Skin epidermis (tissue), 12 donors: ENCODE measurements at regions not wholly inside any gene's neighbourhood (a gene's known extent, or its start where the extent isn't known, plus 50 kb on each side); places are given as distances from the start of the nearest gene placed in this dataset.

Source experiments
- H3K27ac ChIP-seq, 21 experiments: fragments of 200-600 bp; sonication (generic) in 11 of 21; one replicate each; pipeline ENCODE4 v1.5.0; 2020; ENCODE audit warnings: mild to moderate bottlenecking in 3 of 21, inconsistent platforms in 2 of 21, moderate library complexity in 2 of 21
- H3K4me3 ChIP-seq, 7 experiments: fragments of 200-600 bp; sonication (generic) in 2 of 7; one replicate each; pipeline ENCODE4 v1.5.0; 2020; ENCODE audit warnings: inconsistent platforms in 2 of 7, mild to moderate bottlenecking in 2 of 7, moderate library complexity in 1 of 7

- H3K27ac ChIP-seq, result no peak overlapping the region
- no peak overlapping the region for H3K4me3 ChIP-seq
Observed at GRCh38 chr18:44025421-44025820, 655.3 kb upstream of the SETBP1 start.

DNA sequence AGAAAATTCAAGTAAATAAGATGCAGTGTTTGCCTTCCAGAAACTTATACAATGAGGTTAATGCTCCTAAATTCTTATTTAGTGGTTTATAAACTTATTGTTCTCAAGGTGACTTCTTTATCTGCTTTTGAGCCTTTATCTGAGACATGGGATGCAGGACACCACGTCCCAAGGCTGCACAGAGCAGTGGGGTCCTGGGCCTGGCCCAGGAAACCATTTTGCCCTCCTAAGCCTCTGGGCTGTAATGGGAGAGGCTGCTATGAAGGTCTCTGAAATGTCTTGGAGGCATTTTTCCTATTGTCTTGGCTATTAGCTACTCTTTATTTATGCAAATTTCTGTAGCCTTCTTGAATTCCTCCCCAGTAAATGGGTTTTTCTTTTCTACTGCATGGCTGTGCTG lies 652.6 kb upstream of the SETBP1 start:
- no peak overlapping the region for H3K4me3 ChIP-seq
- H3K27ac ChIP-seq, result no peak overlapping the region

DNA sequence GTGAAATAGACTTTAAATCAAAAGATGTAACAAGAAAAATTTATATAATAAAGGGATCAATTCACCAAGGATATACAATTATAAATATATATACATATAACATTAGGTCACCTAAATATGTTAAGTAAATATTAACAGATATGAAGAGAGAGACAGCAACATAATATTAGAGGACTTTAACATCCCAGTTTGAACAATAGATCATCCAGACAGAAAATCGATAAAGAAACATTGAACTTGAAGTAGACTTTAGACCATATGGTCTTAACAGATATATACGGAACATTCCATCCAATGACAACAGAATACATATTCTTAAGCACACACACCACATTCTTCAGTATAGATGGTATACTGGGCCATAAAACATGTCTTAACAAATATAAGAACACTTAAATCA lies 649.6 kb upstream of the SETBP1 start:
- Histone ChIP-seq H3K4me3 (no peak overlapping the region), H3K27ac (no peak overlapping the region)

DNA sequence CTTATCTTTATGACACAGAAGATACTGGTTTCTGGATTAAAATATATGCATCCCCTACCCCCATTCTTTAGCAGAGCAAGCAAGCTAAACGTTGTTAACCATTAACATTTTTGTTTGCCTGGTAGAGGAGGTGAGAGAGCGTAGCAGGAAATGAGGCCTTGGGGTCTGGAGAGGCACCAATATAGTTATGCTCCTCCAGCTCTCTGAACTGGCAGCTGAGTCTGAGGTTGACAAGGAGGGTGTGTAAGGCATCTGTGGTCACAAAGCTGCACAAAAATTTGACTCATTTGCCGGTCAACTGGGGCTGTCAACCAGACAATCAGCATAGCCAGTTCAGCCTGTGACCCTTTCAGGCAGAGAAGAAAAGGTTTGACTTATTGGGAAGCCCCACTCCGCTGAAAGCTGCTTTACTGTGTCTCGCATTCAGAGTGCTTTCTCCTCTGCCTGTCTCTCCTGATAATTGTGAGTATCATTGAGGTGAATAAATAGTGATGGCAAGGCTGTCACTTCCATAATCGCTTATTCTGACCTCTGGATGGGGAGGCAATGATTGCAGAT lies 647.5 kb upstream of the SETBP1 start:
- Histone ChIP-seq H3K4me3 (no peak overlapping the region), H3K27ac (no peak overlapping the region)

DNA sequence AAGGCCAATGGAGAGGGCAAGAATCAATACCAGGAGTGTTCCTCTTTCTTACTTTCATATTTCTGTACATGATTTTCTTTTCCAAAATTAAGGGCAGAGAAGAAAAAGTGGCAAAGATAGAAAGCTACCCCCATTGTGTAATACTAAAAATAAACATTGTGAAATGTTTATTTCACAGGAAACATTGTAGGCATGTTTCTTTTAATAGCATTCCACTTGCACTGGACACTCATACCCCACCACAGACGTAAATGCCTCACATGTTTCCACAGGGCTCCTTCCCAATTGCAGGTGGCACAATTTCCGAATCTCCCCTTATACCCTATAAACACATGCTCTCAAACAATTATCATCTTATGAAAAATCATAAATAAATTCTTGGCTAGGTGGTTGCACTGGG lies 645.1 kb upstream of the SETBP1 start:
- no peak overlapping the region for H3K27ac ChIP-seq
- no peak overlapping the region for H3K4me3 ChIP-seq

DNA sequence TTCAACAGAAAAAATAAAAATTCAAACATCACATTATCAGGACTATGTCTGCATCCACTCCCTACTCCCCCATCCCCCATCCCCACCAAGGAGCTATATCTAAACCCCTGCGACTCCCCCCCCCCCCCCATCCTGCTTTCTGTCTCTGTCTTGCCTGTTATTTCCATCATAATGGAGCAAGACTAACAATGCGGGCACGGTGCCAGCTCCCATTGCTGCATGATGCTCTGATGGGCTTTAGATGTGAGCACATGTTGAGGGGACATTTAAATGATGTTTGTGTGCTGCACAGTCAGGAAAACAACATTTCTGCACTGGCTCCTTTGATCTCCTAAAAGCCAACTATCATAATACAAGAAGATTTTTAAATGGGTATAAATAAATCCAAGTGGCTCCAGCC lies 644.2 kb upstream of the SETBP1 start:
- Histone ChIP-seq H3K27ac (no peak overlapping the region), H3K4me3 (no peak overlapping the region)

- H3K4me3 ChIP-seq, result no peak overlapping the region
Observed at GRCh38 chr18:44039216-44039615, 641.5 kb upstream of the SETBP1 start.

GRCh38 chr18:44039826-44040225 lies 640.9 kb upstream of the SETBP1 start:
- no peak overlapping the region for H3K4me3 ChIP-seq

More at GRCh38 chr18:44039216-44039615, 641.5 kb upstream of the SETBP1 start:
- H3K27ac ChIP-seq, result no peak overlapping the region

GRCh38 chr18:44041553-44041952 lies 639.1 kb upstream of the SETBP1 start:
- Histone ChIP-seq H3K4me3 (no peak overlapping the region), H3K27ac (no peak overlapping the region)

More at GRCh38 chr18:44039826-44040225, 640.9 kb upstream of the SETBP1 start:
- no peak overlapping the region for H3K27ac ChIP-seq

DNA sequence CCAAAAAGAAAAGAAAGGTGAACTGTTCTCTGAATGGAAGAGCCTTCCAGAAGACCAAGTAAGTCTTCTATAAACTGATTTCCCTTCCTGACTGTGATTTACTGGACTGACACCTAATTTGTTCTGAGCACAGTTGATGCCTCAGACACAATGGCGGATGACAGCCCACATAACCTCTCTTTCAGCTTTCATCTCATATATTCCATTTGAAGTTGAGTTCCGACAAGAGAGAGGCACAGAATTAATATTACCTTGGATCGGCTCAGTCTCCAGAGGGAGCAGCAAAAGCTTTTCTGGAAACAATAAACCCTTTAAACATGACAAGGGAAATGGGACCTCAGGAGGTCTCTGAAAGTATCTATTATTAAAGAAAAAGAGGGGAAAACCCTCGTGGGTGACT lies 638.7 kb upstream of the SETBP1 start:
- Histone ChIP-seq H3K4me3 (no peak overlapping the region), H3K27ac (no peak overlapping the region)

DNA sequence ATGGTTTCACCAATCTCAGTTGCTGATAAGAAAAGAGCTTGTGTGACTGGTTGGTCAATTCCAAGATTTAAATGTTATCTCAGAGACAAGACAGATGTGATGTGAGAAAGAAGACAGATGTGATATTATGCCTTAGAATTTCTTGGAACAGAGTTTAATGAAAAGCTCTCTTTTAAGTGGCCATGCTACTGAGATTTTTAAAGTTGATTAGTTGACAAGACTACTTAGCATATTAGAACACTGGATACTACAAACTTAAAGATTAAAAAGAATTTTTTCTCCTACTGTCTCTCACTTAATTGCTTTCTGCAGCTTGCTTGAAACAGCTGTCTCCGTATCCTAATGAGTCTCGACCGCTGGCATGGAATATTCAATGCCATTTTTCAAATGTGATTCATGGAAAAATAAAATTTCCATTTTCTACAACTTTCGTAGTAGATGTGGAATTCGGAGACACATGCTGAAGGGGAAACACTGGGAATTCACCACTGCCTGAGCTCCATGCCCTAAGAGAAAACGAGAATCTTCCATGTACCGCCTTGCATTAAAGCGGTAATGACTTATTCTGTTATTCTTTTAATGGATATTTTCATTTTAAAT lies 634.2 kb upstream of the SETBP1 start:
- no peak overlapping the region for H3K27ac ChIP-seq
- H3K4me3 ChIP-seq, result no peak overlapping the region

DNA sequence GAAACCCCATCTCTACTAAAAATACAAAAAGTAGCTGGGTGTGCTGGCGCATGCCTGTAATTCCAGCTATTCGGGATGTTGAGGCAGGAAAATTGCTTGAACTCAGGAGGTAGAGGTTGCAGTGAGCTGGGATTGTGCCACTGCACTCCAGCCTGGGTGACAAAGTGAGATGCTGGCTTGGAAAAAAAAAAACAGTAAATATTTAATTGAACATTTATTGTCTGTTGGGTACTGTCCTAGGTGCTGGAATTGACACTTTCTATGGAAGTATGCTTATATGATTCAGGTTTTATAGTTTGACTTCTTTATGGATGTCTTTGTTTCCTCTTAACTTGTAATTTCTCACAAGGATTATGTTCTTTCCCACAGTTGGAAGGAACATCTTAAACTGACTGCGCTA lies 633.1 kb upstream of the SETBP1 start:
- Histone ChIP-seq H3K27ac (no peak overlapping the region), H3K4me3 (no peak overlapping the region)

DNA sequence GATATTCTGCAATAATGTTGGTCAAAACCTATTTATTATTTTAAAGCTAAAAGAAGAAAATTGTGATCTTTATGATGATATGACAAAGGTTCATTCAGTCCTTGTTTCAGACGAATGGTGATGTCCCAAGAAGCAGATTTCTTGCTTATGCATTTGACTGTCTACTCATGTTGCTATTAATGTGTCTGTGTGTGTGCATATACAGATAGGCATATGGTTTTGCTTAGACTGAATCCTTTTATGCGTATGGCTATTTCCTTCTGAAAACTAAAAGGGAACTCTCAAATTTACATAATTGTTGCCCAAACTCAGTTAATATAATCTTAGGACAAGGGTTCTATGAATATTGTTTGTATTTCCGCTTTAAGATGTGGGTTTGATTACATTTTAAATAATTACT lies 632.3 kb upstream of the SETBP1 start:
- H3K27ac ChIP-seq, result no peak overlapping the region
- no peak overlapping the region for H3K4me3 ChIP-seq

- H3K4me3 ChIP-seq, result no peak overlapping the region
- H3K27ac ChIP-seq, result no peak overlapping the region
Observed at GRCh38 chr18:44048846-44049245, 631.8 kb upstream of the SETBP1 start.

GRCh38 chr18:44051026-44051425 lies 629.7 kb upstream of the SETBP1 start:
- no peak overlapping the region for H3K27ac ChIP-seq
- no peak overlapping the region for H3K4me3 ChIP-seq

- Histone ChIP-seq H3K4me3 (no peak overlapping the region), H3K27ac (no peak overlapping the region)
Observed at GRCh38 chr18:44054514-44054913, 626.2 kb upstream of the SETBP1 start.

DNA sequence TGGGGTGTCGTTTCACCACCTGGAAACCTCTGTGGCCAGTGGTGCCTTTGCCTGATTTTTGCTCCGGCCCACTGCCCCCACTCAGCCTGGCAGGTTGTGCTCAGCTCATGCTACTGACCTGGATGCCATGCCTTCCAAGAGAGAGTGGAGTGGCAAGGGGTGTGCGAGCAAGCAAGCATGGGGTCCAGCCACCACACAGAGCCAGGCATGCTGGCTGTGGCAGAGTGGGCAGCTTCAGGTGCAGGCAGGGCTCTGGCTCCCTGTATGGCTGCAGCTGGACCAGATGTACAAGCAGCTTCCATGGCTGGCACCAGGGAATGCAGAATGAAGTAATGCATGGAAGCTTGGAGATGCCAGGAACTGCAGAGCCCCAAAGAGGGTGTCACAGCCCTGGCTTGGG lies 620.5 kb upstream of the SETBP1 start:
- no peak overlapping the region for H3K27ac ChIP-seq

DNA sequence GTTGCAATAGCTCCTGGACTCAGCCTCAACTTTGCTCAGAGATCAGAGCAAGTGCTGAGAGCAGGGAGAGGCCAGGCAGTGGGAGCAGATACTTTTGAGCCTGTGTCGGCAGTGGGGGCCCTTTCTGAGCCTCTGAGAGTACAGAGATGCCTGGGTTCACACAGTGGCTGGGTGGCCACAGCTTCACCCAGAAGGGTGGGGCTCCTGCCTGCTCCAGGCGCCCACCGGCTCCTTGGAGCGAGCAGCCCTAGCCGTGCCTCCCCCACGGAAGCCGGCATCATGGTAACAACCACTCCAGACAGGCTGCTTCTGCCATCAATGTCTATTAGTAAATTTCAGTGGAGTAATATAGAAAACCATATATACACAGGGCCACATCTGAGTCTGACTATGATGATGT lies 619.2 kb upstream of the SETBP1 start:
- Histone ChIP-seq H3K27ac (no peak overlapping the region), H3K4me3 (no peak overlapping the region)

More for the DNA sequence above, 620.5 kb upstream of the SETBP1 start:
- H3K4me3 ChIP-seq, result no peak overlapping the region

DNA sequence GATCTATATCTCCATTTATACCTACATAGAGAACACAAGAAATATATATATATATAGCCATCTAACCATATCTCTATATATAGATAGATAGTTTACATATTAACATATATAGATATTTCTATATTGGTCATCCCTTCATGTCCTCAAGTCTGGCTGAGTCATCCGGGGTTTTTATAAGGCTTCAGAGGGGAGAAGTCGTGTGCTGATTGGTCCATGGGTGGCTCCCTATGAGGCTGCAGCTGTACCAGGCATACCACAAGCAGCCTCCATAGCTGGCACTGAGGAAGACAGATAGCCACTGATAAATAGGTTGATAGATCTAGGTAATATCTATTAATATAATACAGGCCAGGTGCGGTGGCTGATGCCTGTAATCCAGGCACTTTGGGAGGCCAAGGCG lies 618.3 kb upstream of the SETBP1 start:
- Histone ChIP-seq H3K27ac (no peak overlapping the region), H3K4me3 (no peak overlapping the region)

DNA sequence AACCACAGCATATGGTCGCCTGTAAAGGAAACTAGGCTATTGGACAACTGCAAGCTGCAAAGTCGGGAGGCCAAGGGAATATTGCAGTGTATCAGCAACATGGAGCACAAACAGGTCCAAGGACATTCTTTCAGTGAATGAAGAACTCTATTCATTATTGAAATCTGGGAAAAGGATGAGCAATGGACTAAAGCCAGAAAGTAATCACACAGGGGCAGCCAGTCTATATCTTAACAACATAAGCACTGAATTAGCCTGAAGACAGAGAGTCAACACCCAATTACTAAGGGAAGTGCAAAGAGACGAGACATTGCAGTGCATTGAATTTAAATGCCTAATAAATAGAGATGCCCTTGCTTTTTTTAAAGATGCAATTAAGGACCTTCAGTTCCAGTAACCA lies 615.5 kb upstream of the SETBP1 start:
- Histone ChIP-seq H3K4me3 (no peak overlapping the region), H3K27ac (no peak overlapping the region)

DNA sequence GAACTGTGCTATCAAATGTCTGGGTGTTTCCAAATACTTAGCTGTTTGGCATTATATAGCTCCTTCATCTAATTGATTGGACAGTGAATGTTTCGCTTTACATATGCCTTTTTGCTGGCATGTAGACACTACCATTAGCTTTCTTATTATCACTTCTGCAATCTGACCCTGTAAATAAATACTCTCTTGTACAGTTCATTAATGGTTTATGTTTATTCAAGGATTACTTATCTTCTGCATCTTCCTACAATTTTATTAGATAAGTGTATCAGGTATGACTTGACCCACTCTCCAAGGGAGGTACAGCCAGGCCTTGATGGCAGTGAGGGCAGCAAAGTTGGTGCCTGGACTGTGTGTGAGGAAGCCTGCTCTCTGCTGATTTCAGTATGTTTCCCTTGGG lies 614.1 kb upstream of the SETBP1 start:
- no peak overlapping the region for H3K4me3 ChIP-seq
- no peak overlapping the region for H3K27ac ChIP-seq

- H3K4me3 ChIP-seq, result no peak overlapping the region
Observed at GRCh38 chr18:44067186-44067585, 613.5 kb upstream of the SETBP1 start.

More at GRCh38 chr18:44067186-44067585, 613.5 kb upstream of the SETBP1 start:
- H3K27ac ChIP-seq, result no peak overlapping the region
